UCSD-AML1 (cell line): ENCODE measurements at regions not wholly inside any gene's neighbourhood (a gene's known extent, or its start where the extent isn't known, plus 50 kb on each side); places are given as distances from the start of the nearest gene placed in this dataset.

Experiments used
- DNase-seq: peaks from one replicate; lab custom pipeline; 2025; ENCODE audit not compliant: unreplicated experiment; lab: John Stamatoyannopoulos, UW

- no peak for DNase-seq
Measured at GRCh38 chr12:24424376-24424775, 474.9 kb upstream of the SOX5 start.

- DNase-seq, result no peak
Measured at GRCh38 chr12:24423611-24424010, 474.1 kb upstream of the SOX5 start.

DNA sequence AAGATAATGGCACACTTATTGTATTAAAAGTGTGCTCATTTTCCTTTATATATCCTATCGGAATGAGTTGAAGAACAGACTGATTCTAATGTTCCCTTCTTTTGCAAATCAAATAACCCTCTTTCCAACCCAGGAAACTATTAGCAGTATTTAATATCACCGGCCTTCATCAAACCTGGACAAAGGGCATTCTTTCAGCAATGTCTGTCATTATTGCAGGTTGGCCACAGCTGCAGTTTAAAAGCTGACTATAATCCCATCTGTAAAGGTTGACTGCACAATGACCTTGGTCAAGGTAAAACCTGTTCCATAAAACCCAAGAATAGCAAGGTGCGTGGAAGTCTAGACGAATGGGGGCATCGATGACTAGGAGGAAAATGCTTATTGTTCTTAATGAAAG lies 472.3 kb upstream of the SOX5 start:
- no peak for DNase-seq

DNA sequence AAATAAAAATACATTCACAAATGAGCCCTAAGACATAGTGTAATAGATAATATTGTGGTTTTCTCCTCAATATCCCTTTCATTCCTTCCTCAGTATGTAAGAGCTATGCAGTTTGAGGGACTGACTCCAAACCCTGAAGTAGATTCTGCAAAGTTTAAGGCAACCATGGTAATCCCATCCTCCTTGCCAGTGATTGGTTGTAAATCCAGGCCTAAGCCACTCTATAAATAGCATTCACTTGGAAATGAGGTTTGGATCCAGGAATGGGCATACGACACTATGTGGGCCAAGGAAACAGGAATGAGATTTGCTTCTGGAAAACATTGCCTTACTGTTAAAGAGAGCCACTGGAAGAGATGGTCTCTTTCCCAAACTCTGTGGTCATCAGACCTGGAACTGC lies 468.7 kb upstream of the SOX5 start:
- DNase-seq, result no peak

GRCh38 chr12:24416423-24417109 lies 467.1 kb upstream of the SOX5 start:
- DNase-seq, result no peak

- no peak for DNase-seq
Measured at GRCh38 chr12:24415934-24416333, 466.5 kb upstream of the SOX5 start.

DNA sequence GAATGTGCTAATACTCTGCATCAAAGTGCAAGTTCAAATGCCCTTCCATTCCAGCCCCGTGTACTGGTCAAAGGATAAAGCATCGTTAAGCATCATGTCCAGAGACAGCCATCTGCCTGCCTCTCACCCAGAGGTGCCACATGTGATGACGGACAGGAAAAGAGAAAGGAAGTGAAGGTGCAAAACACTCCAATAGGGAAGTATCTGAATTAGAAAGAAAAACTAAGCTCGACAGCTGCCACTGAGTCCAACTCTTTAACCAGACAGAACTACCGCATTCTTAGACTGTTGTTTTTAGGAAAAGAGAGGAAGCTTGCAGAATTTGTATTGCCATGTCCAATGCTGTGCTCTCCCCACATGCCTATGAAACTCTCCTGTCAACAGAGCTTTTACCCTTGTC lies 465.0 kb upstream of the SOX5 start:
- no peak for DNase-seq

- no peak for DNase-seq
Measured at GRCh38 chr12:24411948-24412347, 462.5 kb upstream of the SOX5 start.

- no peak for DNase-seq
Measured at GRCh38 chr12:24409868-24410267, 460.4 kb upstream of the SOX5 start.

DNA sequence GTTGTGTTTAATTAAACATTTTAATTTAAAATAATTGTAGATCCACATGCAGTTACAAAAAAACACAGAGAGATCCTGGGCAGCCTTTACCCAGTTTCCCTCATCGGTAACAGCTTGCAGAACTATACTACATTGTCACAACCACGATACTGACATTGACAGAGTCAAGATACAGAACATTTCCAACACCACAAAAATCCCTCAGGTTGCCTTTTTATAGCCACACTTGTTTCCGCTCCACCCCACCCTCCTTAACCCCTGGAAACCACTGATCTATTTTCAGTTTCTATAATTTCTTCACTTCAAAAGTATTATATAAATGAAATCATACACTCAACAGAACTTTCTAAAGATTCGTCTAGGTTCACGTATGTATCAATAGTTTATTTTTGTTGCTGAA lies 458.8 kb upstream of the SOX5 start:
- DNase-seq, result no peak

DNA sequence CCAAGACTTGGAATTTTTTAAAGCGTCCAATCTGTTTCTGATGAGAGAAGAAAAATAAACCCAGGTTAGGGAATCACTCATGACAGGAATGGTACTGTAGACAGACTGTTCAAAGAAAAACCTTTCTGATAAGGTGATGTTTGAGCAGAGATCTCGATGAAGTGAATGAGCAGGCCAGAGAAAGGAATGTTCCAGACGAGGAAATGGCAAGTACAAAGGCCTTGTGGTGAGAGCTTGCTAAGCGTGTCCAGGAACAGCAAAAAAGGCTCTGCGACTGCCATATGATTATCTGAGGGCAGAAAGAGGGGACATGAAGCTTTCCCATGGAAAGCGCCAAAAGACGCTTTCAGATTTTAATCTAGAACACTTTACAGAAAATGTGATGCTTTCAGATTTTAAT lies 458.4 kb upstream of the SOX5 start:
- DNase-seq, result no peak

DNA sequence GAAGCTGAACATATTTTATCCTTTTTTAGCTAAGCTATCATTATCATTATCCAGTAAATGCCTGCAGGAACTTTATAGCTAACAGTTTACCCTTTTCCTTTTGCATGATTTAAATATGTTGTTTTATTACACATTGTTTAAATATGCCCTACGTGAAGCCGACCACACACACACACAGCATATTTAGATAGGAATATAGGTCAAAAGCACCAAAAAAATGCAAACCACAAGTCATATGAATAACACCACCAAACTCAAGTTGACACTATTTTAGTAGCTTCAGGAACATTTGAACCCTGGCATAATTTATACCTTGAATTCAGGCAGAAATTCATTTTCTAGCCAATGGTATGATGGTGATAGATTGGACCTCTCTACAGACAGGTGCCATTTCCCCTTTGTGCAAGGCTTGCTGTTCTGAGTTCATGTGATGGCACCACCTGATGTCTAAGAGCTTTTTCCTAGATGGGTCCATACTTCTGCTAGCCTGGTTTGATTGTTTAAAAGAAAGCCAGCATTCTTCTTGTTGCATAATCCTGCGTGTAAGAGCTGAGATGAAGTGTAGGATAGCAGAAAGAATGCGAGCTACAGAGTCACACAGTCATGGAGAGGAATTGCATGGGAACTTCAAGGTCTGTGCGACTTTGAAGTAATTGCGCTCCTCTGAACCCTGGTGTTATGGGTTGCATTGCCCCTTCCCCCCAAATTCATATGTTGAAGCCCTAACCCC lies 454.8 kb upstream of the SOX5 start:
- DNase-seq, result no peak

DNA sequence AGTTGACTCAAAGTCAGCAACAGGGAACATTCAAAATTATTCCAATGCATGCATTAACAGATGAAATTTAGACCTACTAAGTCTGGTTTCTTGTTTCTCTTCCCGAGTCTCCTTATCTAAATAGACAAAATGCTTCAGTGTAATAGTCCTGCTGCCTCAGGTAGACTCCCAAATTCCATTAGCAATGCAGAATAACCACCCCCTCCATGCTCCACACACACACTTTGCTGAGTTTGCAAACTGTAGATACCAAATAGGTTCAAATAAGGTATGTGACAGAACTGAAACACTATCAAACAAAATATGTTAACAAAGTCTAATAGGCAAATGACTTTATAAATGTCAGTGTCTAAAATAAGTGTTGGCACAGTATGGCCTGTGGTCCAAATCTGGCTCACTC lies 451.1 kb upstream of the SOX5 start:
- no peak for DNase-seq

DNA sequence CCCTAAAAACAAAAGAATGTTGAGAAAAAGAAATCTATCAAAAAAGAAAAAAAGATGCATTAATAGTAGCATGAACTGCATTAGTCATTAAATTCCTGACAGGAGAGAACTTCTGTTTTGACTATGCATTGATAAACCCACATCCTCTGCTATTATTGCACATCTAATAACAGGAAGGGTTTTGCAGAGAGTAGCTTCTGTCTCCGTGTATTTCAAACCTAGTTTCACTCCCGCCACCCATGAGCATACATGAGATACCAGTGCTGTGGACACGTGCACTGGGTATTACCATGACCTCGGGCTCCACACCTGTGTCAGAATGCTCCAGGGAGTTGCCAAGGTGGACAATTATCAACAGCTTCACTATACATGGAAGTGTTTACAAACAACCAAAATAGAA lies 449.1 kb upstream of the SOX5 start:
- DNase-seq, result no peak

GRCh38 chr12:24396224-24396623 lies 446.8 kb upstream of the SOX5 start:
- no peak for DNase-seq

DNA sequence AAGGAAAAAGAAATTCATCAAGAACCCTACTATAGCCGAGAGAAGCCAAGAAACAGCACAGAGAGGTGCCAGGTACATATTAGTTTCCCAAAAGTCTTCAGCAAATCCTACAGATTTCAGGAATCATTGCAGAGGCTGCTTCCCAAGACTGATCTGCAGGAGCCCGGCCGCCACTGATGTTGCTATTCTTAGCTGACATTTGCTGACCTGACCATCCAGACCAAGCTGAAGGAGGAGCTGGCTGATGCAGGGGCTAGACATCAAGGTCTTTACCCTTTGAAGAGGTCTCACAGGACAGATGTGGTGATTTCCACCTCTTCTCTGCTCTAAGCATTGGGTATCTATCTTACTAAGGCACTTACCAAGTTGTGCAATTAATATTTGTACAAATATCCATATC lies 444.8 kb upstream of the SOX5 start:
- no peak for DNase-seq

- DNase-seq, result no peak
Measured at GRCh38 chr12:24393071-24393470, 443.6 kb upstream of the SOX5 start.

DNA sequence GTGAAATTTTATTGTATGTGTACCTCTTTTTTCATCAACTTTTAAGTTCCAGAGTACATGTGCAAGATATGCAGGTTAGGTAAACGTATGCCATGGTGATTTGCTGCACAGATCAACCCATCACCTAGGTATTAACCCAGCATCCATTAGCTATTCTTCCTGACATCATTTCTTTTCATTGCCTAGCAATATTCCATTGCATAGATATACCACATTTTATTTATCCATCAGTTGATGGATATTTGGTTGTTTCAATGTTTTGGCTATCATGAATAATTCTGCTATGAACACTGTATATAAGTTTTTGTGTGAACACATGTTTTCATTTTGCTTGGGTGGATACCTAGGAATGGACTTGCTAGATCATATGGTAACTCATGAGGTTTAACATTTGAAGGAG lies 439.9 kb upstream of the SOX5 start:
- DNase-seq, result no peak

DNA sequence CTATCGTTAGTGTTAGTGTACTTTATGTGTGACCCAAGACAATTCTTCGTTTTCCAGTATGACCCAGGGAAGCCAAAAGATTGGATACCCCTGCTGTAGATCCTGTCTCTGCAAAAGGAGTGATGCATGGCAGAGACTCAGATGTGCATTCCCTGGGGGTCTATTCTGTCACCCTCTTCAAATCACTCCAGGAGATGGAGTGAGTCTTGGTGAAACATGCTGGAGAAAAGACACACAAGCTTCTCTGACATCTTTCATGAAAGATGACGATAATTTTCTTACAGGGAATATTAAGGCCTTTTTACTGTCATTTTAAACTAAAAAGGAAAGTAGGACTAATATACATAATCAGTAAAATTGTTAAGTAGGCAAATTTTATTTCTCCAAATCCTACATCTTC lies 437.9 kb upstream of the SOX5 start:
- DNase-seq, result no peak

DNA sequence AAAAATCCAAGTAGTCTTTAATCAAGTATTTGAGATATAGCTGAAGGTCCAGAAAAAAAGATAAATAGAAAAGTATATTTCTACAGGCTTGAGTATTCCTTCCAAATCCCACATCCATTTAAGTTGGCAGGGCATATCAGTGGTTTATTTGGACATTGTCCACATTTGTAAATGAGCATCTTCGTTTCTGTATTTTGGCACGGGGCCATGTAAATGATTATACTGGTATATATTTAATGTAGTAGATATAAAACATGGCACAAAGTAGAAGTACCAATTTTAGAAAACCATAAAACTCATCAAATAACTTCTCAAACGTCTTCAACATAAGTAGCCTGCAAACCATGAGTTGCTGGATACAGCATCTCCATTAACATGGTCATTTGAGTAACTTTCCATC lies 437.4 kb upstream of the SOX5 start:
- DNase-seq, result no peak

DNA sequence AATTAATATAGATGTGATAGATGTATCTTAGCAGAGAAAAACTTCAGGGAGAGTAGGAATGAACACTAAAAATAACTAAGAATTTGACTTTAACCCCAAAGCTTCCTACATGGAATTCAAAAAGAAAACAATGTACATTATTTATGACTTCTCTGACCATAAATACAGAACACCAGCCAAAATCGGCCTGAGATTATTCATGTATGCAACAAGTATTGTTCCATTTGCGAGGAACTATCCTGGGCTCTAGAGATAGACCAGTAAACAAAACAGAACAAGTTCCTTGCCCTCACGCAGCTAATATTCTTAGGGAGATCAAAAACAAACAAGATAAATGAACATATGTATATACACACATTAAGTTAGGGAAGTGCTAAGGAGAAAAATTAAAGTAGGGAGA lies 432.3 kb upstream of the SOX5 start:
- DNase-seq, result no peak

DNA sequence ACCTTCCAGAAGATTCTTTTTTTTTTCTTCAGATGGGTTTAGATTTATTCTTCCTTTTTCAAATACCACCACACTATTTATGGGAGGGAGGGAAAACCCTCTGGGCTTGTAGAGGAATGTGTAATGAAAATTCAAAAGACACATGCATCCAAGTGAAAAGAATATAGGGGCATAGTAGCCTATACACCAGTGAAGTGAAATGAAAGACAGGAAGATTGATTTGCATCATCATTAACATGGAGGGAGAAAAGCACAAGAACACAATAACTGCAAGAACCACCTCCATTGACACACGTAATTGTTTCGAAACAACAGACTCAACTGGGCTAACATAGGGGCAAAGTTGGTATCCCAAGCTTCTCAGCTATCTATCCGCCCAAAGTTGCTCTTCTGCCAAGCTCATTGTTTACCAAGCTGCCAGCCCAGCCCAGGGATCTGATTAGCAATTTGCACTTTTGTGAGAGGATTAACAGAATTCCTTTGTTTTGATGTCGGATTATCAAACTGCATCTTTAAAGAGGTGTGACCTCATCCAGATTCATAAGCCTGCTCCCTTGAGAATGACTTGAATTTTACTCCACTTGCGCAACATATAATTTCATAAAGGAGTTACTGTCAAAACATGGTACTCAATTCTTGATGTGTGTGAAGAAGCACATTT lies 430.5 kb upstream of the SOX5 start:
- DNase-seq, result no peak
